Lung (tissue), 12 donors: ENCODE measurements at regions not wholly inside any gene's neighbourhood (a gene's known extent, or its start where the extent isn't known, plus 50 kb on each side); places are given as distances from the start of the nearest gene placed in this dataset. TPM values are rescaled to one million over a fixed set of nuclear protein-coding genes. Genes with fewer than 3 reads are reported as not detected.

Experiments
- ATAC-seq: fragments of 200-7000 bp; cut with Tn5 transposase; one replicate; pipeline ENCODE4 v1.9.1; 2020; ENCODE audit warnings: moderate number of reproducible peaks; ENCODE audit not compliant: insufficient read depth, low FRiP score
- DNase-seq, 3 donors: peaks; one replicate each; pipeline ENCODE4 v3.0.0-alpha.2; 2013 to 2017
- H3K27ac ChIP-seq, 2 donors: one replicate each; pipeline ENCODE4 v1.5.1; 2013; ENCODE audit warnings: mild to moderate bottlenecking in 2 of 2, moderate library complexity in 2 of 2, control low read depth in 1 of 2, inconsistent platforms in 1 of 2, low read depth in 1 of 2, low read length in 1 of 2
- H3K27me3 ChIP-seq, 3 donors: one replicate each; pipeline ENCODE4 v1.5.1; 2013; ENCODE audit warnings: low read length in 2 of 3; ENCODE audit not compliant: control insufficient read depth in 3 of 3, insufficient read depth in 3 of 3
- H3K36me3 ChIP-seq, 4 donors: one replicate each; pipeline ENCODE4 v1.5.1; 2013; ENCODE audit warnings: low read length in 4 of 4, mild to moderate bottlenecking in 1 of 4, moderate library complexity in 1 of 4; ENCODE audit not compliant: control insufficient read depth in 4 of 4, insufficient read depth in 4 of 4
- H3K4me1 ChIP-seq, 5 donors: one replicate each; pipeline ENCODE4 v1.5.1; 2013; ENCODE audit warnings: low read length in 5 of 5, mild to moderate bottlenecking in 2 of 5, moderate library complexity in 1 of 5; ENCODE audit not compliant: control insufficient read depth in 5 of 5, insufficient read depth in 5 of 5
- H3K4me3 ChIP-seq: one replicate; pipeline ENCODE4 v1.5.1; 2013; ENCODE audit warnings: mild to moderate bottlenecking, control low read depth, moderate library complexity
- H3K9ac ChIP-seq, 2 donors: one replicate each; pipeline ENCODE4 v1.5.1; 2013; ENCODE audit warnings: low read length in 2 of 2, control low read depth in 1 of 2; ENCODE audit not compliant: insufficient read depth in 1 of 2
- H3K9me3 ChIP-seq, 4 donors: one replicate each; pipeline ENCODE4 v1.5.1; 2013; ENCODE audit warnings: low read length in 3 of 4, mild to moderate bottlenecking in 1 of 4, moderate library complexity in 1 of 4; ENCODE audit not compliant: control insufficient read depth in 4 of 4, insufficient read depth in 3 of 4
- CTCF ChIP-seq: IDR thresholded peaks from 2 replicates; pipeline ENCODE4 v1.5.1; 2012; ENCODE audit warnings: mild to moderate bottlenecking; ENCODE audit errors: control extremely low read depth, extremely low read depth
- WGBS, 2 donors: extraction: QIAGEN DNeasy Blood & Tissue Kit; methylation state at CpG; one replicate each; pipeline ENCODE4 v1.1.7; 2013; 5-methylcytosine and 5-hydroxymethylcytosine counted together
- small RNA-seq: library from RNA; depleted of rRNA; stranded (forward); fragments of <200 nt; gene quantifications from one replicate; pipeline ENCODE3, GENCODE V24; 2014; ENCODE audit warnings: low replicate concordance
- donor health status: control.
- donor health status: control.
- donor health status: Bipolar disorder and iron deficiency.
- donor health status: healthy.
- donor health status: DM: yes; HTN: yes; CAD: no.

- Histone ChIP-seq H3K36me3 (no peaks in the 10 kb centered on the region), H3K4me1 (peaks cover 0 to 16% (median 0%) of the 10 kb centered on the region in 5 donors), H3K9me3 (peaks cover 0 to 6% (median 4%) of the 10 kb centered on the region in 4 donors), H3K4me3 (no peak overlapping the region), H3K27ac (no peak overlapping the region), H3K27me3 (no peaks in the 10 kb centered on the region), H3K9ac (no peak overlapping the region)
- 66 to 87% methylated on average over 3 of the region's 3 CpGs for WGBS, 2 donors
- no peak for DNase-seq
- no peak for ATAC-seq
- no peak for TF ChIP-seq CTCF
These were observed 57.3 kb upstream of the SPON1 start for GRCh38 chr11:13905137-13905781.

- no peaks in the 10 kb centered on the region for H3K36me3 ChIP-seq
These were observed 54.8 kb upstream of the SPON1 start for GRCh38 chr11:13907678-13908077.

GRCh38 chr11:13908535-13908934, 54.0 kb upstream of the SPON1 start:
- 86 to 90% methylated on average over 4 of the region's 4 CpGs for WGBS, 2 donors
- H3K9me3 ChIP-seq = peaks cover 0 to 6% (median 4%) of the 10 kb centered on the region in 4 donors
- no peak for TF ChIP-seq CTCF

More at GRCh38 chr11:13907678-13908077, 54.8 kb upstream of the SPON1 start:
- Histone ChIP-seq H3K27ac (no peak overlapping the region), H3K4me1 (peaks cover 0 to 6% (median 0%) of the 10 kb centered on the region in 5 donors), H3K4me3 (no peak overlapping the region), H3K9me3 (peaks cover 0 to 6% (median 4%) of the 10 kb centered on the region in 4 donors), H3K9ac (no peak overlapping the region), H3K27me3 (no peaks in the 10 kb centered on the region)
- no peak for DNase-seq
- TF ChIP-seq CTCF = no peak
- no peak for ATAC-seq
- WGBS, 2 donors = 68% methylated on average over 4 of the region's 4 CpGs

More at GRCh38 chr11:13908535-13908934, 54.0 kb upstream of the SPON1 start:
- DNase-seq (no peak), ATAC-seq (no peak)
- no peak overlapping the region for H3K27ac ChIP-seq
- no peaks in the 10 kb centered on the region for H3K27me3 ChIP-seq
- no peaks in the 10 kb centered on the region for H3K4me1 ChIP-seq
- H3K9ac ChIP-seq = no peak overlapping the region
- H3K36me3 ChIP-seq = no peaks in the 10 kb centered on the region
- H3K4me3 ChIP-seq = no peak overlapping the region

Small RNA genes lying in the stretch of these regions (small RNA-seq; reads per million reads assigned to genes)
- gene RNA5SP331 = not detected
